Embryonic facial prominence (tissue), 1 donor: ENCODE measurements at regions not wholly inside any gene's neighbourhood (a gene's known extent, or its start where the extent isn't known, plus 50 kb on each side); places are given as distances from the start of the nearest gene placed in this dataset.

Source experiments
- DNase-seq: peaks from one replicate; pipeline ENCODE4 v3.0.0-alpha.2; 2016; ENCODE audit errors: extremely low spot score

- DNase-seq = no peak
These were observed 53.7 kb upstream of the IGFBP3 start for GRCh38 chr7:45974540-45975360.

- DNase-seq = no peak
These were observed 52.9 kb upstream of the IGFBP3 start for GRCh38 chr7:45973725-45974532.

- no peak for DNase-seq
These were observed 51.7 kb upstream of the IGFBP3 start for GRCh38 chr7:45972629-45973312.

- DNase-seq = no peak
These were observed 50.6 kb upstream of the IGFBP3 start for GRCh38 chr7:45971661-45972175.

GRCh38 chr7:45971171-45971570, 50.1 kb upstream of the IGFBP3 start:
- DNase-seq = no peak
